GM18867 (cell line): ENCODE measurements at regions not wholly inside any gene's neighbourhood (a gene's known extent, or its start where the extent isn't known, plus 50 kb on each side); places are given as distances from the start of the nearest gene placed in this dataset.

Source experiments
- ATAC-seq: cut with Tn5 transposase; IDR thresholded peaks from one replicate; pipeline ENCODE4 v1.9.1; 2021; ENCODE audit warnings: mild to moderate bottlenecking, moderate library complexity; ENCODE audit not compliant: unreplicated experiment

GRCh38 chr1:86231076-86231475, 74.5 kb upstream of the COL24A1 start:
- no peak for ATAC-seq

DNA sequence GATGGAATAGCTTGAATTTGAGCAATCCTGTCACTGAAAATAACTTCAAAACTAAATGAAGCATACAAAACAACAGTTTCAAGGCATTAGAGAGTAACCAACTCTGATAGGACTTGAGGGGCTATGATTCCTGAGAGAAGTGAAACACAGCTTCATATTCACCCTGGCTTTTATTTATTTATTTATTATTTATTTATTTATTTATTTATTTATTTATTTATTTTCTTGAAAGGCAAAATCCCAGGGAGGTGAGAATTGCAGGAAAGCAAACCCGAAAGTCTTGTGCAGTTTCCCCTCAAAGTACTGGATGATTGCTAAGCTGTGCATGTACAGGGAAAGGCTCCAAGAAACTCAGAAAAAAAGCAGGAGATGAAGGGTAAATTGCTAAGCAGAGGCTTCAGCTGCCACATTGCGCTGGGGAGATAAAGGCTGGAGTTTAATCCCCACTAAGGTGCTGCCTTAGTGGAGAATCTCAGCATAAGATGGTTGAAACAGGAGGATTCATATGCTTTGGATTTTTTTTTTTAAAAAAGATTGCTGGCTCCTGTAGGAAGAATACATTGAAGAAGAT, 72.9 kb upstream of the COL24A1 start:
- no peak for ATAC-seq

GRCh38 chr1:86228546-86228945, 72.0 kb upstream of the COL24A1 start:
- ATAC-seq, result no peak

DNA sequence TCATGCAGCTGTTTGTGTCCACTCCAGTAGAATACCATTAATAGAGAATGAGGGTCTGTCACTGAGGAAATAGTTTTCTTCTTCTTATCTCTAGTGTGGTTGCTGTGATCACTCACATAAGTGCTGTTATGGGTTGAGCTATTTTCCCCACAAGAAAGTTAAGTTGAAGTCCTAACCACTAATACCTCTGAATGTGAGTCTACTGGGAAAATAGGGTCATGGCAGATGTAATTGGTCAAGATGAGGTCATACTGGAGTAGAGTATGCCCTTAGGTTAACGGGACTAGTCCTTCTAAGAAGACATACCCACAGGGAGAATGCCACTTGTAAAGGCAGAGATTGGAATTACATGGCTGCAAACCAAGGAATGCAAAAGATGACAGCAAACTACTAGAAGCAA, 70.5 kb upstream of the COL24A1 start:
- ATAC-seq, result no peak

GRCh38 chr1:86226204-86226603, 69.6 kb upstream of the COL24A1 start:
- ATAC-seq, result no peak

GRCh38 chr1:86224651-86225310, 68.2 kb upstream of the COL24A1 start:
- no peak for ATAC-seq

- no peak for ATAC-seq
These were observed 62.3 kb upstream of the COL24A1 start for GRCh38 chr1:86218859-86219258.

GRCh38 chr1:86214605-86215004, 58.0 kb upstream of the COL24A1 start:
- no peak for ATAC-seq

DNA sequence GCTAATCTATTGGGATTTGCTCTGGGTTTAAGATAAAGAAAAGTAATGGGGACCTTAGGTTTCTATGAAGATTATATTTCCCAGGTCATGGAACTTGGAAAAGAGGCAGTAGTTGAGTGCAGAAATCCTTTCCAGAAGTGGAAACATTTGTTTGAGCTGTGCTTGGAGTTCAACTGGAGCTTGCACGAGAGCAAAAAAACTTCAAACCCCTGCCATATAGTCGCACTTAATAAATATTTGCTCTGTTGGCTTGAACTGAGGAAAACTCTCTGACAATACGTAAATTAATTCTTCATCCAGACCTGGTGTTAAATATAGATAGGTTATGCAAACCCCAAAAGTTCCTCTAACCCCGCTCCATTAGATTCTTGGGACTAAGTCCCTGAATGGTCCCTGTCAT, 52.8 kb upstream of the COL24A1 start:
- no peak for ATAC-seq

GRCh38 chr1:86207323-86207722, 50.8 kb upstream of the COL24A1 start:
- no peak for ATAC-seq
